HL-60 (cell line): ENCODE measurements at regions not wholly inside any gene's neighbourhood (a gene's known extent, or its start where the extent isn't known, plus 50 kb on each side); places are given as distances from the start of the nearest gene placed in this dataset.

Source experiments
- DNase-seq, 2 experiments: peaks; one replicate each; pipeline ENCODE4 v3.0.0-alpha.2; 2010 to 2020; ENCODE audit warnings: low read depth in 1 of 2, low spot score in 1 of 2
- H3K27ac ChIP-seq: fragments of 250-450 bp; sonication (Bioruptor Pico); replicated peaks from 2 replicates; pipeline ENCODE4 v1.5.1; 2020; ENCODE audit warnings: mild to moderate bottlenecking, moderate library complexity
- H3K27me3 ChIP-seq: fragments of 250-450 bp; sonication (Bioruptor Pico); 2 replicates; pipeline ENCODE4 v1.5.1; 2021; ENCODE audit warnings: mild to moderate bottlenecking, moderate library complexity; ENCODE audit not compliant: insufficient read depth, poor library complexity, severe bottlenecking
- H3K4me3 ChIP-seq: replicated peaks from 2 replicates; pipeline ENCODE4 v1.5.1; 2011; ENCODE audit warnings: mild to moderate bottlenecking, control low read depth, low read length; ENCODE audit not compliant: insufficient read depth
- CTCF ChIP-seq: IDR thresholded peaks from one replicate; pipeline ENCODE4 v1.5.1; 2011; ENCODE audit warnings: low read length, control low read depth, inconsistent platforms; ENCODE audit not compliant: insufficient read depth
- GABPA ChIP-seq: IDR thresholded peaks from 2 replicates; pipeline ENCODE4 v1.6.1; 2012; ENCODE audit warnings: low read depth
- POLR2AphosphoS5 ChIP-seq: IDR thresholded peaks from 2 replicates; pipeline ENCODE4 v1.6.1; 2012; ENCODE audit warnings: low read depth
- SPI1 ChIP-seq: IDR thresholded peaks from 2 replicates; pipeline ENCODE4 v1.6.1; 2012; ENCODE audit warnings: low read depth, mild to moderate bottlenecking, borderline replicate concordance
- TF ChIP-seq, protein P1 (sequence below): IDR thresholded peaks from 2 replicates; pipeline ENCODE4 v1.6.1; 2012; ENCODE audit warnings: low read depth; ENCODE audit not compliant: insufficient replicate concordance

DNA sequence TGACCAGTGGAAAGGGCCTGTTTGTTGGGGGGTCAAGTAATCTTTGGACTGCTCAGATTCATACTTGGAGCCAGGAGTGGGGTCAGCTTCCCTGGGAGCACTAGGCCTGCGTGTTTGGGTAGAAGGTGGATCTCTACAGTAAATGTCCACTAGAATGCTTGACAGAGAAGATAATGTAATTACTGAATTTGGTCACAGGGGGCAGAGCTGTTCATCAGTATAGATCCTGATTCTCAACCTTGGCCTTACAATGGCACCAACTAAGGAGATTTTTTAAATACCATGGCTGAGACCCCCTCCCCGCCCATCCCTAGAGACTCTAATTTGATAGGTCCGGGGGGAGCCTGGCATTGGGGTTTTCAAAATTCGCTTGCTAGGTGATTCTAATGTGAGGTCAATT is 217.5 kb upstream of the PLXNA2 start:
- H3K4me3 ChIP-seq = no peak overlapping the region
- no peak for DNase-seq
- no peak overlapping the region for H3K27ac ChIP-seq
- TF ChIP-seq CTCF (peak; percentile 17), SPI1 (no peak)
- H3K27me3 ChIP-seq = no peaks in the 10 kb centered on the region

DNA sequence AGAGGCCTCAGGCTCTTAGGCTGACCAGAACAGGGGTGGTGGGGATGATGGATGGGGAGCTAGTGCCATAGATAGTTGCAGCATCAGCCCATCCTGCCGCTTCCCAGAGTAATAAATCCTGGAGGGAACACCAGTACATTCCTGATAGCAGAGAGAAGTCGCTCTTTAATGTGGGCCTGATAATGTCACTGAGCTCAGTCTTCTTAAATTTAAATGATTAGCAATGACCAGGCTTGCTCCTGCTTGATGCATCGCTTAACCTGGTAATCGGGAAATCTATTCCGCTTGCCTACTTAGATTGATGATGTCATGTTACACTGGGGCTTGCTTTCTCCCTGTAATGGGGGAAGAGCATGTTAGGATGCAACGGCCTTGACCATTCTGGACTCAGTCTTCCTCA is 218.6 kb upstream of the PLXNA2 start:
- no peak overlapping the region for H3K4me3 ChIP-seq
- no peak overlapping the region for H3K27ac ChIP-seq
- no peak for DNase-seq
- no peaks in the 10 kb centered on the region for H3K27me3 ChIP-seq
- TF ChIP-seq SPI1 (no peak), GABPA (no peak), POLR2AphosphoS5 (no peak), CTCF (no peak)
- TF ChIP-seq, protein P1, sequence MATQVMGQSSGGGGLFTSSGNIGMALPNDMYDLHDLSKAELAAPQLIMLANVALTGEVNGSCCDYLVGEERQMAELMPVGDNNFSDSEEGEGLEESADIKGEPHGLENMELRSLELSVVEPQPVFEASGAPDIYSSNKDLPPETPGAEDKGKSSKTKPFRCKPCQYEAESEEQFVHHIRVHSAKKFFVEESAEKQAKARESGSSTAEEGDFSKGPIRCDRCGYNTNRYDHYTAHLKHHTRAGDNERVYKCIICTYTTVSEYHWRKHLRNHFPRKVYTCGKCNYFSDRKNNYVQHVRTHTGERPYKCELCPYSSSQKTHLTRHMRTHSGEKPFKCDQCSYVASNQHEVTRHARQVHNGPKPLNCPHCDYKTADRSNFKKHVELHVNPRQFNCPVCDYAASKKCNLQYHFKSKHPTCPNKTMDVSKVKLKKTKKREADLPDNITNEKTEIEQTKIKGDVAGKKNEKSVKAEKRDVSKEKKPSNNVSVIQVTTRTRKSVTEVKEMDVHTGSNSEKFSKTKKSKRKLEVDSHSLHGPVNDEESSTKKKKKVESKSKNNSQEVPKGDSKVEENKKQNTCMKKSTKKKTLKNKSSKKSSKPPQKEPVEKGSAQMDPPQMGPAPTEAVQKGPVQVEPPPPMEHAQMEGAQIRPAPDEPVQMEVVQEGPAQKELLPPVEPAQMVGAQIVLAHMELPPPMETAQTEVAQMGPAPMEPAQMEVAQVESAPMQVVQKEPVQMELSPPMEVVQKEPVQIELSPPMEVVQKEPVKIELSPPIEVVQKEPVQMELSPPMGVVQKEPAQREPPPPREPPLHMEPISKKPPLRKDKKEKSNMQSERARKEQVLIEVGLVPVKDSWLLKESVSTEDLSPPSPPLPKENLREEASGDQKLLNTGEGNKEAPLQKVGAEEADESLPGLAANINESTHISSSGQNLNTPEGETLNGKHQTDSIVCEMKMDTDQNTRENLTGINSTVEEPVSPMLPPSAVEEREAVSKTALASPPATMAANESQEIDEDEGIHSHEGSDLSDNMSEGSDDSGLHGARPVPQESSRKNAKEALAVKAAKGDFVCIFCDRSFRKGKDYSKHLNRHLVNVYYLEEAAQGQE = no peak

GRCh38 chr1:208465266-208465665 is 221.1 kb upstream of the PLXNA2 start:
- Histone ChIP-seq H3K27me3 (no peaks in the 10 kb centered on the region), H3K27ac (no peak overlapping the region), H3K4me3 (no peak overlapping the region)
- TF ChIP-seq GABPA = no peak
- no peak for DNase-seq

GRCh38 chr1:208465786-208466590 is 221.8 kb upstream of the PLXNA2 start:
- TF ChIP-seq POLR2AphosphoS5 = no peak
- TF ChIP-seq, protein P1 = no peak
- no peak for TF ChIP-seq SPI1
- no peak for TF ChIP-seq GABPA
- TF ChIP-seq CTCF = no peak
- no peak for DNase-seq
- Histone ChIP-seq H3K4me3 (no peak overlapping the region), H3K27me3 (no peaks in the 10 kb centered on the region), H3K27ac (no peak overlapping the region)
